ENCODE measurements at regions not wholly inside any gene's neighbourhood (a gene's known extent, or its start where the extent isn't known, plus 50 kb on each side); places are given as distances from the start of the nearest gene placed in this dataset.

DNA sequence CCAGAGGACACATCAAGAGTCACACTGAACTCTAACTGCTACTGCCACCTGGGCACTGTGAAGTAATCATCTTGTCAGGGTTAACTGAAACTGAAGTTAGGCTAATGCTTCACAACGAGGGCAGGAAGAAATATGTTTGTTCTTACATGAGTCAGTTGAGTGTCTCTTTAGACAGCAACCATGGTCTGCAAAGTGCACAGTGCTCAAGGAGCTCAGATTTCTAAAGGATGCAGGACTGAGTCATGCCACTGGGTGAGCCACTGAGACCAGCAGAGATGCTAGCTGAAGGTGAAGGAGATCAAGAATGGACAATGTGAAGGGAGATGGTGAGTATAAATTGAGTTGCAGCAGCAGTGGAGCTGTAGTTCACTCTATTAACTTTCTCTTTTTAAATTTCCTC is 76.0 kb upstream of the CTTNBP2 start:
- no peak overlapping the region for H2BK5ac ChIP-seq (ENCODE audit: low read depth, low read length, poor library complexity, severe bottlenecking)
- no peak overlapping the region for H2AFZ ChIP-seq (ENCODE audit: low read depth, low read length)
- no peak overlapping the region for H3K27ac ChIP-seq (ENCODE audit: low read length, poor library complexity, severe bottlenecking)
- H3K23ac ChIP-seq (ENCODE audit: low read length in 2 of 2) = no peak overlapping the region
- H3K14ac ChIP-seq (ENCODE audit: low read length in 2 of 2) = no peak overlapping the region
- H2BK120ac ChIP-seq (ENCODE audit: low read depth, low read length) = no peak overlapping the region
- no peak for DNase-seq
- H3K18ac ChIP-seq (ENCODE audit: low read depth in 1 of 2, low read length in 2 of 2) = no peak overlapping the region
- H3K4ac ChIP-seq (ENCODE audit: low read depth in 1 of 2, low read length in 2 of 2) = no peak overlapping the region
- H3K4me1 ChIP-seq (ENCODE audit: control insufficient read depth, insufficient read depth, low read depth, low read length) = peaks cover 3% of the 10 kb centered on the region
- no peak overlapping the region for H4K8ac ChIP-seq (ENCODE audit: low read length)
- H3K27me3 ChIP-seq (ENCODE audit: control insufficient read depth in 1 of 2, insufficient read depth in 1 of 2, low read length in 2 of 2) = no peaks in the 10 kb centered on the region
- no peaks in the 10 kb centered on the region for H3K36me3 ChIP-seq (ENCODE audit: control insufficient read depth in 1 of 2, insufficient read depth in 2 of 2, low read depth in 1 of 2, low read length in 2 of 2)
- H2AK5ac ChIP-seq (ENCODE audit: low read length, severe bottlenecking) = no peak overlapping the region
- H3K79me1 ChIP-seq (replicated peaks; ENCODE audit: low read length, poor library complexity, severe bottlenecking) = no peaks in the 10 kb centered on the region
- H3K4me2 ChIP-seq (ENCODE audit: low read length, poor library complexity, severe bottlenecking) = no peak overlapping the region
- no peak overlapping the region for H3K4me3 ChIP-seq (ENCODE audit: insufficient read depth in 1 of 2, low read depth in 1 of 2, low read length in 2 of 2)
- H2BK15ac ChIP-seq (ENCODE audit: low read depth, poor library complexity, severe bottlenecking) = no peak overlapping the region
- WGBS = 19% methylated on average over 1 of the region's 1 CpG
- H3K9me3 ChIP-seq (ENCODE audit: control insufficient read depth, low read length) = no peaks in the 10 kb centered on the region
- H4K91ac ChIP-seq (ENCODE audit: low read length) = no peak overlapping the region
- H3K9ac ChIP-seq (ENCODE audit: low read length) = no peak overlapping the region
- no peak overlapping the region for H2BK12ac ChIP-seq (ENCODE audit: low read length in 2 of 2)

DNA sequence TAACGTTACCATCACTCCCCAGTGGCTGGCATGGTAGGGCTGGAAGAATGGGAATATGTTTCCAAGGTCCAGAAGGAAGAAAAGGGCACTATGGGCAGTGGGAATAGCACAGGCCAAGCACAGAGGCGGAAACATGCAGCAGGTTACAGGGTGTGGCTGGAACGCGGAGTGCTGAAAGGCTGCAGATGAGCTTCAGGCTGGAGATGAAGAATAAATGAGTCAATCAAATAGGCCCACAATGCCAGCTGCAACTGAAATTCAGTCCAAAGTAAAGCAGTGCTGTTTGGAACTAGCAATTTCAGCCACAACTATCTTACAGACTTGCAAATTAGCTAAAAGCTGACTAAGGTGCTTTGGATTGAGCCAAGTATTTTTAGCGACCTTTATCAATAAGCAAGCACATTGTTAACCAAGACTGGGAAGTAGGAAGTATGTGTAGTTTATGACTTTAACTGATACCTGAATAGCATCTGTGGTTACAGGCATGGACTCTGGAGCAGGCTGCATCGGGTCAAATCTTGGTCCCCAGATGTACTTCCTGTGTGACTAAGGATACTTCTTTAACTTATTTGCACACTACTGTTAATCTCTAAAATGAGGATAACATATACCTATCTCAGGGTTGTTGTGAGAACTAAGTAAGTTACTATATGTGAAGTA is 77.5 kb upstream of the CTTNBP2 start:
- H3K27ac ChIP-seq (ENCODE audit: low read length, poor library complexity, severe bottlenecking) = no peak overlapping the region
- H3K4me1 ChIP-seq (ENCODE audit: control insufficient read depth, insufficient read depth, low read depth, low read length) = peaks cover 3% of the 10 kb centered on the region
- no peak for DNase-seq
- H3K18ac ChIP-seq (ENCODE audit: low read depth in 1 of 2, low read length in 2 of 2) = no peak overlapping the region
- no peak overlapping the region for H3K9ac ChIP-seq (ENCODE audit: low read length)
- H3K4me2 ChIP-seq (ENCODE audit: low read length, poor library complexity, severe bottlenecking) = no peak overlapping the region
- 97% methylated on average over 5 of the region's 6 CpGs for WGBS
- no peak overlapping the region for H2BK5ac ChIP-seq (ENCODE audit: low read depth, low read length, poor library complexity, severe bottlenecking)
- H3K4me3 ChIP-seq (ENCODE audit: insufficient read depth in 1 of 2, low read depth in 1 of 2, low read length in 2 of 2) = no peak overlapping the region
- no peaks in the 10 kb centered on the region for H3K36me3 ChIP-seq (ENCODE audit: control insufficient read depth in 1 of 2, insufficient read depth in 2 of 2, low read depth in 1 of 2, low read length in 2 of 2)
- no peaks in the 10 kb centered on the region for H3K9me3 ChIP-seq (ENCODE audit: control insufficient read depth, low read length)
- no peak overlapping the region for H2BK12ac ChIP-seq (ENCODE audit: low read length in 2 of 2)
- H3K27me3 ChIP-seq (ENCODE audit: control insufficient read depth in 1 of 2, insufficient read depth in 1 of 2, low read length in 2 of 2) = no peaks in the 10 kb centered on the region
- H2BK120ac ChIP-seq (ENCODE audit: low read depth, low read length) = no peak overlapping the region
- H3K4ac ChIP-seq (ENCODE audit: low read depth in 1 of 2, low read length in 2 of 2) = no peak overlapping the region
- H2AK5ac ChIP-seq (ENCODE audit: low read length, severe bottlenecking) = no peak overlapping the region
- H3K23ac ChIP-seq (ENCODE audit: low read length in 2 of 2) = no peak overlapping the region
- H2BK15ac ChIP-seq (ENCODE audit: low read depth, poor library complexity, severe bottlenecking) = no peak overlapping the region
- no peak overlapping the region for H3K14ac ChIP-seq (ENCODE audit: low read length in 2 of 2)
- H4K8ac ChIP-seq (ENCODE audit: low read length) = no peak overlapping the region
- no peak overlapping the region for H4K91ac ChIP-seq (ENCODE audit: low read length)
- H3K79me1 ChIP-seq (replicated peaks; ENCODE audit: low read length, poor library complexity, severe bottlenecking) = no peaks in the 10 kb centered on the region
- no peak overlapping the region for H2AFZ ChIP-seq (ENCODE audit: low read depth, low read length)

DNA sequence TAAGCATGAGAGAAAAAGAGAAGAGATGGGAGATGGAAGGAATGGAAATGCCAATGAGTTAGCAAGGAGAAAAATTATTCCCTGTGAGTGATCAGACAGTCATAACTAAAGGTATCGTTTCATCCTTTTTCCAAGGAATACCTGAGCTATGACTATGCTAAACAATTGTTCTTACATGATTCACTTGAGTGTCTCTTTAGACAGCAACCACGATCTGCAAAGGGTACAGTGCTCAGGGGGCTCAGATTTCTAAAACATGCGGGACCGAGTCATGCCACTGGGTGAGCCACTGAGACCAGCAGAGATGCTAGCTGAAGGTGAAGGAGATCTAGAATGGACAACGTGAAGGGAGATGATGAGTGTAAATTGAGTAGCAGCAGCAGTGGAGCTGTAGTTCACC is 78.0 kb upstream of the CTTNBP2 start:
- H2BK12ac ChIP-seq (ENCODE audit: low read length in 2 of 2) = no peak overlapping the region
- no peak overlapping the region for H3K4me3 ChIP-seq (ENCODE audit: insufficient read depth in 1 of 2, low read depth in 1 of 2, low read length in 2 of 2)
- H3K4me1 ChIP-seq (ENCODE audit: control insufficient read depth, insufficient read depth, low read depth, low read length) = peaks cover 3% of the 10 kb centered on the region
- H3K9ac ChIP-seq (ENCODE audit: low read length) = no peak overlapping the region
- H4K8ac ChIP-seq (ENCODE audit: low read length) = no peak overlapping the region
- H2BK5ac ChIP-seq (ENCODE audit: low read depth, low read length, poor library complexity, severe bottlenecking) = no peak overlapping the region
- no peaks in the 10 kb centered on the region for H3K79me1 ChIP-seq (replicated peaks; ENCODE audit: low read length, poor library complexity, severe bottlenecking)
- no peak overlapping the region for H2AK5ac ChIP-seq (ENCODE audit: low read length, severe bottlenecking)
- H3K18ac ChIP-seq (ENCODE audit: low read depth in 1 of 2, low read length in 2 of 2) = no peak overlapping the region
- H3K4me2 ChIP-seq (ENCODE audit: low read length, poor library complexity, severe bottlenecking) = no peak overlapping the region
- no peak overlapping the region for H2BK15ac ChIP-seq (ENCODE audit: low read depth, poor library complexity, severe bottlenecking)
- DNase-seq = no peak
- no peak overlapping the region for H3K14ac ChIP-seq (ENCODE audit: low read length in 2 of 2)
- H3K23ac ChIP-seq (ENCODE audit: low read length in 2 of 2) = no peak overlapping the region
- H3K27ac ChIP-seq (ENCODE audit: low read length, poor library complexity, severe bottlenecking) = no peak overlapping the region
- no peak overlapping the region for H4K91ac ChIP-seq (ENCODE audit: low read length)
- no peak overlapping the region for H2AFZ ChIP-seq (ENCODE audit: low read depth, low read length)
- no peaks in the 10 kb centered on the region for H3K36me3 ChIP-seq (ENCODE audit: control insufficient read depth in 1 of 2, insufficient read depth in 2 of 2, low read depth in 1 of 2, low read length in 2 of 2)
- H3K4ac ChIP-seq (ENCODE audit: low read depth in 1 of 2, low read length in 2 of 2) = no peak overlapping the region
- H3K9me3 ChIP-seq (ENCODE audit: control insufficient read depth, low read length) = no peaks in the 10 kb centered on the region
- 86% methylated on average over 4 of the region's 5 CpGs for WGBS
- no peaks in the 10 kb centered on the region for H3K27me3 ChIP-seq (ENCODE audit: control insufficient read depth in 1 of 2, insufficient read depth in 1 of 2, low read length in 2 of 2)
- no peak overlapping the region for H2BK120ac ChIP-seq (ENCODE audit: low read depth, low read length)

DNA sequence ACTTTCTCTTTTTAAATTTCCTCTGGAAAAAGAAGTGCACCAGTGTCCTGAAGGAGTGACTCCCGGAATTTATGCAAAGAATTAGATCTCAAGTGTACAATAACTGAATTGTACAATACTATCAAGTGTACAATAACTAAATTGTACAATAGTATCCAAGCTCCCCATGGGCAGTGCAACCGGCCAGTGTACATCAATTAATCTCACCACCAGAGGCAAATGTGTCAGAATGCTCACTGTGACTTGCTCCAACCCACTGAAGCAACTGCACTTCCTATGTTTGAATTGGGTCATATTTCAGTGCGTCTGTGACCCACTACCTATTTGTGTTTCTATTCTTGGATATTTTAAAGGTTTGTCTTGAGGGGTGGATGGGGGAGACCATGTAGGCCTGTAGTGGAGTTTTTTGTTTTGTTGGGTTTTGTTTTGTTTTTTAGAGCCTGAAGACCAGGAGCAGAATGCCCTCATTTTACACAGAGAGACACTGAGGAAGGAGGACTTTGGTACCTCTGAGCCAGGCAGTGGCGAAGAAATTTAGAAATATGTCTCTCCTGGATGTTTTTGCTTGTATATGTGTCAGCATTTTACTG is 78.5 kb upstream of the CTTNBP2 start:
- no peaks in the 10 kb centered on the region for H3K4me1 ChIP-seq (ENCODE audit: control insufficient read depth, insufficient read depth, low read depth, low read length)
- 83% methylated on average over 2 of the region's 4 CpGs for WGBS
- no peak overlapping the region for H2BK15ac ChIP-seq (ENCODE audit: low read depth, poor library complexity, severe bottlenecking)
- no peak overlapping the region for H3K4me3 ChIP-seq (ENCODE audit: insufficient read depth in 1 of 2, low read depth in 1 of 2, low read length in 2 of 2)
- no peak overlapping the region for H4K91ac ChIP-seq (ENCODE audit: low read length)
- H3K23ac ChIP-seq (ENCODE audit: low read length in 2 of 2) = no peak overlapping the region
- no peak overlapping the region for H3K18ac ChIP-seq (ENCODE audit: low read depth in 1 of 2, low read length in 2 of 2)
- no peak overlapping the region for H3K27ac ChIP-seq (ENCODE audit: low read length, poor library complexity, severe bottlenecking)
- no peaks in the 10 kb centered on the region for H3K79me1 ChIP-seq (replicated peaks; ENCODE audit: low read length, poor library complexity, severe bottlenecking)
- H3K36me3 ChIP-seq (ENCODE audit: control insufficient read depth in 1 of 2, insufficient read depth in 2 of 2, low read depth in 1 of 2, low read length in 2 of 2) = no peaks in the 10 kb centered on the region
- no peak for DNase-seq
- no peaks in the 10 kb centered on the region for H3K9me3 ChIP-seq (ENCODE audit: control insufficient read depth, low read length)
- no peak overlapping the region for H2BK5ac ChIP-seq (ENCODE audit: low read depth, low read length, poor library complexity, severe bottlenecking)
- H2BK120ac ChIP-seq (ENCODE audit: low read depth, low read length) = no peak overlapping the region
- no peaks in the 10 kb centered on the region for H3K27me3 ChIP-seq (ENCODE audit: control insufficient read depth in 1 of 2, insufficient read depth in 1 of 2, low read length in 2 of 2)
- H3K4ac ChIP-seq (ENCODE audit: low read depth in 1 of 2, low read length in 2 of 2) = no peak overlapping the region
- no peak overlapping the region for H2AK5ac ChIP-seq (ENCODE audit: low read length, severe bottlenecking)
- no peak overlapping the region for H3K14ac ChIP-seq (ENCODE audit: low read length in 2 of 2)
- H4K8ac ChIP-seq (ENCODE audit: low read length) = no peak overlapping the region
- H2BK12ac ChIP-seq (ENCODE audit: low read length in 2 of 2) = no peak overlapping the region
- H2AFZ ChIP-seq (ENCODE audit: low read depth, low read length) = no peak overlapping the region
- no peak overlapping the region for H3K4me2 ChIP-seq (ENCODE audit: low read length, poor library complexity, severe bottlenecking)
- no peak overlapping the region for H3K9ac ChIP-seq (ENCODE audit: low read length)

Data from mesenchymal stem cell (in vitro differentiated cells and primary cell).